ENCODE measurements at regions not wholly inside any gene's neighbourhood (a gene's known extent, or its start where the extent isn't known, plus 50 kb on each side); places are given as distances from the start of the nearest gene placed in this dataset.
"Not testable (repeated sequence)": the region's sequence is repeated elsewhere in the genome, so short reads cannot be mapped to it uniquely, and the experiment has no call there.

GRCh38 chr3:164460851-164461250 is 617.4 kb downstream of the SI start:
- DNase-seq (ENCODE audit: low spot score) = peak; percentile 6

DNA sequence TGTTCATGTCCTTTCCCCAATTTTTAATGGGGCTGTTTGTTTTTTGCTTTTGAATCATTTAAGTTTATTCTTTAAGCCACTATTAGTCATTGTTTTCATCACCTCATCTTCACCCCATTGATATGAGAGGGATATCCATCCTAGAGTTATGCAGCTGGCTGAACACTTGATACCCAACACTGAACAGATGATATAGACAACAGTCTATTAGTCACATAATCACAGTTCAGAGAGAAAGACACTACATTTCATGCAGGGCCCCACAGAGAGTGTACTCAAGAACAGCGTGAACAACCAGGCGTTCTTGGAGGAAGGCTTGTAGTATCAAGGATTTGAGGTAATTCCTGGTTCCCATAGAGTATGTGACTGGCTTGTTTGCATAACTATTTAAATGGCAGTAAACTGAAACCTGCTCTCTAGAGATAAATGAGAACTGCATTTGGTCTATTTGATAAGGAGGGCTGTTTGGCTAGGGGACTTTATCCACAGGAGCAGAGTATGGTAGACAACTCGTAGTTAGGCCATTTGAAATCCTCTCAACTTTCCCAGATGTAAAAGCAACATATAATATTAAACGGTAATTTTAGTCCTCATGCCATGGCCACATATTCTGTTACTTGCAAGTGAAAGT is 618.7 kb downstream of the SI start:
- no peak for DNase-seq (ENCODE audit: low spot score)

DNA sequence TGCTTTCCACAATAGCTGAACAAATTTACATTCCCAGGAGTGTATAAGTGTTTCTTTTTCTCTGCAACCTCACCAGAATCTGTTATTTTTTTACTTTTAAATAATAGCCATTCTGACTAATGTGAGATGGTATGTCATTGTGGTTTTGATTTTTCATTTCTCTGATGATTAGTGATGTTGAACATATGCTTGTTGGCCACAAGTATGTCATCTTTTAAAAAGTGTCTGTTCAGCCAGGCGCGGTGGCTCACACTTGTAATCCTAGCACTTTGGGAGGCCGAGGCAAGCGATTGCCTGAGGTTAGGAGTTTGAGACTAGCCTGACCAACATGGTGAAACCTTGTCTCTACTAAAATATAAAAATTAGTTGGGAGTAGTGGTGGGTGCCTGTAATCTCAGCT is 619.3 kb downstream of the SI start:
- DNase-seq (ENCODE audit: low spot score) = no peak

DNA sequence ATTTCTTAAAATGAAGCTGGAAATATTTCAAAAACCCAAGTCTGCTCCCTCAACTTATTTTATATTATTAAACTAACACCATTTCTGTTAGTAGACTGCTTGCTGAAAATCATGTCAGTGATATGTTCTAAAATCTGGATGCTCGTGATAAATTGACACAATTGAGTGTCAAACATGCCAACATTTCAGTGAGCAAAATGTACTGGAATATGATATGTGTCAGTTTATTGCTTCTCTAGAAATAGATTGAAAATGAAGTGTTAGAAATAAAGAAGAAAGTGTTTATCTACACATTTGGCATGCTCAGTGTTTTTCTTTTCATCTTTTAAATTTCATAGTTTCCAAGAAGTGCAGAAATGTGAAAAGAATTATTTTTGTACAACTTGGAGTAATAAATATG is 624.6 kb downstream of the SI start:
- DNase-seq (ENCODE audit: low spot score) = no peak

GRCh38 chr3:164452707-164453106 is 625.6 kb downstream of the SI start:
- DNase-seq (ENCODE audit: low spot score) = no peak

- DNase-seq (ENCODE audit: low spot score) = no peak
These were observed 627.0 kb downstream of the SI start for GRCh38 chr3:164451072-164451910.

- no peak for DNase-seq (ENCODE audit: low spot score)
These were observed 627.9 kb downstream of the SI start for GRCh38 chr3:164450276-164450905.

DNA sequence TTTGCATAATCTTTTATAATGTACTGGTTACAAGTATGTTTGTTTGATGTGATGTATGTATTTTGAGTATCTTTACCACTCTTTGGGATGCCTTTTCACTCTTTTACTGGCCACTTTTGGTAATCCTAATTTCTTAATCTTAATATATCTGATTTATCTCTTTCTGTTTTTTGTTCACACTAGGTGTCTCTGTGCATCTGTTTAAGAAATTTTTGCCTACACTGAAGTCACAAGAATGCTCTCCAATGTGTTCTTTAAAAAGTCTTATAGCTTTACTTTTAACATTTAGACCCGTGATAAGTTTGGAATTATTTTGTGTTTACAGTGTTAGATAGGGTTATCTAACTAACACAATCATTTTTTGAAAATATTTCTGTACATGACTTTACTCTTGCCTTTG is 659.1 kb downstream of the SI start:
- no peak for DNase-seq (ENCODE audit: low spot score)

DNA sequence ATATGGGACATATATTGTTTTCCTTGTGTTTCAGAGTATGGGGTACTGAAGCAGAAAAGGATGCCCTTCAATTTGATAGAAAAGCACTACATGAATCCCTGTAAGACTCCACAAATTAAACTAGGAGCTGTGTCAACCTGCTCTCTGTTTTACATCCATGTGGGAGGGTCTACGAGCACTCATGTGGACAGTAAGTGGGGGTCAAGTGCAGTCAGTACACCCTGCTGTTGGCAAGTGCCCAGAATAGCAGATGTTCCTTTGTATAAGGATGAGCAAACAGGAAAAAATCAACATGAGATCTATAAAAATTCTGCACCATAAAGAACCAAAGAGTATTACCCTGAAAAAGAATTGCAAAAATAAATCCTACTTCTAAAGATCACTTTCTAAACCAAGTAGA is 659.9 kb downstream of the SI start:
- no peak for DNase-seq (ENCODE audit: low spot score)

- DNase-seq (ENCODE audit: low spot score) = no peak
These were observed 660.3 kb downstream of the SI start for GRCh38 chr3:164417955-164418354.

GRCh38 chr3:164416491-164417222 is 661.6 kb downstream of the SI start:
- no peak for DNase-seq (ENCODE audit: low spot score)

GRCh38 chr3:164408326-164408725 is 670.0 kb downstream of the SI start:
- DNase-seq (ENCODE audit: low spot score) = no peak

DNA sequence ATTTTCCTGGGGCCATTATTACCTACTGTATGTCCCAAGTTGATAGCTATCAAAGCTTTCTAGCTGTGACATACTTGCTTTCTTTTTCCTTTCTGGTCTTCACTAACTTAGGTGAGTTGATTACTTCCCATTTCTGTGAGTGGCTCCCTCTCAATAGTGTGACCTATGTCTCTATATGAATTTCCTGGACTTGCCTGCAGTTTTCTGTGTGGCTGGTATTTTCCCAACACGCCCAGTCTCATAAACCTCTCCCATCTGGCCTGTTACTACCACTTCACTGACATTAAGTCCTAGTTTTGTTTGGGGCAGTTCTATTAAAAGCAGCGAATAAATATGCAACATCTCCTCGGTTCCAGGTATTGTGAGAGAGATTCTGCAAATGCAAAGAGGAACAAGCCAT is 671.2 kb downstream of the SI start:
- DNase-seq (ENCODE audit: low spot score) = no peak

- DNase-seq (ENCODE audit: low spot score) = no peak
These were observed 672.0 kb downstream of the SI start for GRCh38 chr3:164406281-164406680.

GRCh38 chr3:164401923-164402322 is 676.4 kb downstream of the SI start:
- DNase-seq (ENCODE audit: low spot score) = no peak

DNA sequence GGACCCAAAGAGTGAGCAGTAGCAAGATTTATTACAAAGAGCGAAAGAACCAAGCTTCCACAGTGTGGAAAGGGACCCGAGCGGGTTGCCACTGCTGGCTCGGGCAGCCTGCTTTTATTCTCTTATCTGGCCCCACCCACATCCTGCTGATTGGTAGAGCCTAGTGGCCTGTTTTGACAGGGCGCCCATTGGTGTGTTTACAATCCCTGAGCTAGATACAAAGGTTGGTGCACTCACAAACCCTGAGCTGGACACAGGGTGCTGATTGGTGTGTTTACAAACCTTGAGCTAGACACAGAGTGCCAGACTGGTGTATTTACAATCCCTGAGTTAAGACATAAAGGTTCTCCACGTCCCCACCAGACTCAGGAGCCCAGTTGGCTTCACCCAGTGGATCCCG is 676.9 kb downstream of the SI start:
- DNase-seq (ENCODE audit: low spot score) = not testable (repeated sequence)

DNA sequence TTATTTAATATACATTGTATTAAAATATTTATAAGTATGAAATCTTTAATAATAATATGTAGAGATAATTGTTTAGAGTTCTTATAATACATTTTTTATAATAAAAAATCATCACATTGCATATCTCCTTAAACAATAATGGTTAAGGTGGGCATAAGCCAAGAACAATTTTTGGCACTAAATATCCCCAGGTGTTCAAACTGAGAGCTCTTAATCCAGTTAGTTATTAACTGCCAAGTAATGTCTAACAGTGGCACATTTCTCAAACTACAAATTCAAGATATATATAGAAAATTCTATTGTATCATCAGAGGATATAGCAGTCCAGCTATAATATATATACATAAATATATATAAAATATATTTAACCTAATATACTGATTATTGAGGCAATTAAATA is 680.8 kb downstream of the SI start:
- DNase-seq (ENCODE audit: low spot score) = no peak

- no peak for DNase-seq (ENCODE audit: low spot score)
These were observed 685.1 kb downstream of the SI start for GRCh38 chr3:164393171-164393570.

- peak; percentile 6 for DNase-seq (ENCODE audit: low spot score)
These were observed 688.2 kb downstream of the SI start for GRCh38 chr3:164390046-164390445.

GRCh38 chr3:164387236-164387635 is 691.1 kb downstream of the SI start:
- DNase-seq (ENCODE audit: low spot score) = no peak

GRCh38 chr3:164380156-164380555 is 698.1 kb downstream of the SI start:
- no peak for DNase-seq (ENCODE audit: low spot score)

GRCh38 chr3:164377466-164377865 is 700.8 kb downstream of the SI start:
- no peak for DNase-seq (ENCODE audit: low spot score)

DNA sequence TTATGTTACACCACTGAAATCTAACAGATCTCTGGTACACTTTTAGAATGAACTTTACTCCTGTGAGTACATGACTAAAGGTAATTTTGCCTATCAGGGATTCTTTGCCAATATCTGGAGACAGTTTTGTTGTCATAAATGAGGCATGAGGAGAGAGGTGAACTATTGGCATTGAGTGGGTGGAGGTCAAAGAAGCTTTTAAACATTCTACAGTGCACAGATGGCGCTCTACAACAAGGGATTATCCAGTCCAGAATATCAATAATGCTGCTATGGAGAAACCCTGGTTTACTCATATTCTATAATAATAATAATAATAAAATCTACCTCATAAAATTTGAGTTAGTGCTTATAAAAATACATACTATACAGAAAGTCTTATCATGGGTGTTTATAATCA is 702.3 kb downstream of the SI start:
- DNase-seq (ENCODE audit: low spot score) = no peak
